ENCODE measurements at regions not wholly inside any gene's neighbourhood (a gene's known extent, or its start where the extent isn't known, plus 50 kb on each side); places are given as distances from the start of the nearest gene placed in this dataset.

DNA sequence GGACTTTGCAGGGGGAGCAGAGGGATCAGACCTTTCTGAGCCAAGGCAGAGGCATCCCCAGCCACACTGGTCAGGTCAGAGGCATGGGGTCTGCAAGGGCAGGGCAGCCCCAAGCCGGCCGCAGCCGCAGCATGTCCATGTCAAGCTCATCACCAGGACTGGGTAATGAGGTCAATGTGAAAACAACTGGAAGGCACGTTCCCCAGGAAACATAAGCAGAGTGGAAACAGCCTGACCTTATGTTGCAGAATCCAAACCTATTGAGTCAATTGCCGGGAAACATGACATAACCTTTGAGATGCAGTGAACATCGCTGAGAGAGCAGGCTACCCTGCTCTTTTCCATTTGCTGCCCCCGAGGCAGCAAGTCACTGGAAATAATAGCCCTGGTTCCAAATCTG lies 315.1 kb upstream of the IGF1R start:
- ATAC-seq (no peak), DNase-seq (ENCODE audit: extremely low read depth in 1 of 4, low spot score in 3 of 4) (no peak), FAIRE-seq (no peak)
- H3K4me3 ChIP-seq: no peak overlapping the region
- H3K27ac ChIP-seq (ENCODE audit: extremely low read depth, low read depth, low read length): no peak overlapping the region
- in situ Hi-C loops (cut with MboI): no loop called here
- H3K27me3 ChIP-seq (ENCODE audit: control insufficient read depth in 2 of 2, insufficient read depth in 2 of 2, low read length in 2 of 2): peaks cover 0 to 15% of the 10 kb centered on the region in 2 experiments; a peak in 2 of 5 replicates
- intact Hi-C loops (cut with micrococcal nuclease): no loop called here
- no peaks in the 10 kb centered on the region for H3K4me1 ChIP-seq (replicated peaks in 1 of 2; ENCODE audit: control insufficient read depth in 2 of 2, insufficient read depth in 2 of 2, low read length in 2 of 2)
- POLR2A ChIA-PET: no interaction called here
- H4K20me1 ChIP-seq (replicated peaks; ENCODE audit: control insufficient read depth, insufficient read depth, low read length): no peaks in the 10 kb centered on the region; the same call in 1 of the 2 replicates
- no TSS peak for BruUV-seq (replicated peaks)
- H3K9me1 ChIP-seq (ENCODE audit: control insufficient read depth, insufficient read depth, low read length): no peaks in the 10 kb centered on the region
- H3K9me3 ChIP-seq (replicated peaks; ENCODE audit: control insufficient read depth, insufficient read depth, low read depth, low read length): no peaks in the 10 kb centered on the region
- CTCF ChIA-PET (ENCODE audit: low intra/inter-chr PET ratio): no interaction called here
- H3K4me2 ChIP-seq (ENCODE audit: insufficient read depth, low read length): no peak overlapping the region
- H3K79me2 ChIP-seq (ENCODE audit: control insufficient read depth, insufficient read depth, low read length): no peaks in the 10 kb centered on the region
- H3K9ac ChIP-seq (ENCODE audit: insufficient read depth in 1 of 2, low read depth in 2 of 2, low read length in 2 of 2): no peak overlapping the region
- 0% methylated on average over 7 of the region's 7 CpGs for WGBS (ENCODE audit: insufficient coverage, low coverage, missing lambda C conversion rate)
- TF ChIP-seq MIER1 (IDR thresholded peaks at IDR 0.05; ENCODE audit: low read depth): no peak
- TF ChIP-seq NFIC (IDR thresholded peaks at IDR 0.05): no peak
- TF ChIP-seq, protein P1, sequence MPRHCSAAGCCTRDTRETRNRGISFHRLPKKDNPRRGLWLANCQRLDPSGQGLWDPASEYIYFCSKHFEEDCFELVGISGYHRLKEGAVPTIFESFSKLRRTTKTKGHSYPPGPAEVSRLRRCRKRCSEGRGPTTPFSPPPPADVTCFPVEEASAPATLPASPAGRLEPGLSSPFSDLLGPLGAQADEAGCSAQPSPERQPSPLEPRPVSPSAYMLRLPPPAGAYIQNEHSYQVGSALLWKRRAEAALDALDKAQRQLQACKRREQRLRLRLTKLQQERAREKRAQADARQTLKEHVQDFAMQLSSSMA (CRISPR knock-in tag; IDR thresholded peaks at IDR 0.05): no peak
- H3K36me3 ChIP-seq (ENCODE audit: control insufficient read depth, insufficient read depth, low read length): no peaks in the 10 kb centered on the region
- H2AFZ ChIP-seq (ENCODE audit: low read depth, low read length): no peak overlapping the region

DNA sequence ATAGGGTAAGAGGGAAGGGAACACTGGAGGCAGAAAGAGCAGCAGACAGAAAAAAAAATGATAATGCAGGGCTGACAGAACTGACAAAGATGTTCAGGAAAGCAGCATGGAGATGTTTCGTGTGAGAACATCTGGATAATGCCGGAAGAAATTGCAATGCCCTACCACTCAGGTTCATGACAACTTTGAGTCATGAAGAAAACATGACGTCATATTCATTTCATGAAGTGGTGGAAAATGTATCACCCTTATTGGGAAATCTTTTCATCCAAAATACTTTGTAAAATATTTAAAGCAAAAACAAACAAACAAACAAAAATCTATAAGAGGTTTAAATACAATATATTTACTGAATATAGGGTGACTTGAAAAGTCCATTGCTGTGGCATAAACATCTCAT lies 305.4 kb upstream of the IGF1R start:
- 0% methylated on average over 3 of the region's 3 CpGs for WGBS (ENCODE audit: insufficient coverage, low coverage, missing lambda C conversion rate)
- Histone ChIP-seq H3K4me1 (replicated peaks in 1 of 2; ENCODE audit: control insufficient read depth in 2 of 2, insufficient read depth in 2 of 2, low read length in 2 of 2) (no peaks in the 10 kb centered on the region), H3K9ac (ENCODE audit: insufficient read depth in 1 of 2, low read depth in 2 of 2, low read length in 2 of 2) (no peak overlapping the region), H3K27me3 (ENCODE audit: control insufficient read depth in 2 of 2, insufficient read depth in 2 of 2, low read length in 2 of 2) (peaks cover 0 to 5% of the 10 kb centered on the region in 2 experiments; a peak in 1 of 5 replicates), H3K4me2 (ENCODE audit: insufficient read depth, low read length) (no peak overlapping the region), H2AFZ (ENCODE audit: low read depth, low read length) (no peak overlapping the region), H3K9me3 (replicated peaks; ENCODE audit: control insufficient read depth, insufficient read depth, low read depth, low read length) (no peaks in the 10 kb centered on the region), H3K79me2 (ENCODE audit: control insufficient read depth, insufficient read depth, low read length) (no peaks in the 10 kb centered on the region), H3K4me3 (no peak overlapping the region), H3K9me1 (ENCODE audit: control insufficient read depth, insufficient read depth, low read length) (no peaks in the 10 kb centered on the region), H4K20me1 (replicated peaks; ENCODE audit: control insufficient read depth, insufficient read depth, low read length) (no peaks in the 10 kb centered on the region), H3K36me3 (ENCODE audit: control insufficient read depth, insufficient read depth, low read length) (no peaks in the 10 kb centered on the region), H3K27ac (ENCODE audit: extremely low read depth, low read depth, low read length) (no peak overlapping the region)
- ChIA-PET POLR2A (interaction anchor here (0.6 kb wide), 1 partner anchor 21 kb away, joined by 4 read pairs; no protein-coding TSS in a partner anchor), CTCF (ENCODE audit: low intra/inter-chr PET ratio) (no interaction called here)
- DNase-seq (ENCODE audit: extremely low read depth in 1 of 4, low spot score in 3 of 4) (no peak), ATAC-seq (no peak), FAIRE-seq (no peak)
- in situ Hi-C loops (cut with MboI): no loop called here
- TF ChIP-seq ATF7 (IDR thresholded peaks at IDR 0.05) (peak; percentile 38; the same call in 1 of the 2 replicates), HNRNPH1 (optimal IDR thresholded peaks at IDR 0.05; ENCODE audit: low read depth, low read length) (no peak), BDP1 (IDR thresholded peaks at IDR 0.05; ENCODE audit: insufficient read depth, insufficient read length) (no peak), CHCHD3 (CRISPR knock-in tag; IDR thresholded peaks at IDR 0.05) (no peak), JUND (IDR thresholded peaks at IDR 0.05; ENCODE audit: borderline replicate concordance, low read depth, low read length) (no peak), JUND (tag; IDR thresholded peaks at IDR 0.05; ENCODE audit: borderline replicate concordance, low read depth, low read length) (peak; percentile 49; the same call in 1 of the 3 replicates)
- TF ChIP-seq, protein P2, sequence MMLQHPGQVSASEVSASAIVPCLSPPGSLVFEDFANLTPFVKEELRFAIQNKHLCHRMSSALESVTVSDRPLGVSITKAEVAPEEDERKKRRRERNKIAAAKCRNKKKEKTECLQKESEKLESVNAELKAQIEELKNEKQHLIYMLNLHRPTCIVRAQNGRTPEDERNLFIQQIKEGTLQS (IDR thresholded peaks at IDR 0.05): peak; percentile 74
- TF ChIP-seq, protein P2 (CRISPR knock-in tag; conservative IDR thresholded peaks at IDR 0.05): no peak
- TF ChIP-seq, protein P3, sequence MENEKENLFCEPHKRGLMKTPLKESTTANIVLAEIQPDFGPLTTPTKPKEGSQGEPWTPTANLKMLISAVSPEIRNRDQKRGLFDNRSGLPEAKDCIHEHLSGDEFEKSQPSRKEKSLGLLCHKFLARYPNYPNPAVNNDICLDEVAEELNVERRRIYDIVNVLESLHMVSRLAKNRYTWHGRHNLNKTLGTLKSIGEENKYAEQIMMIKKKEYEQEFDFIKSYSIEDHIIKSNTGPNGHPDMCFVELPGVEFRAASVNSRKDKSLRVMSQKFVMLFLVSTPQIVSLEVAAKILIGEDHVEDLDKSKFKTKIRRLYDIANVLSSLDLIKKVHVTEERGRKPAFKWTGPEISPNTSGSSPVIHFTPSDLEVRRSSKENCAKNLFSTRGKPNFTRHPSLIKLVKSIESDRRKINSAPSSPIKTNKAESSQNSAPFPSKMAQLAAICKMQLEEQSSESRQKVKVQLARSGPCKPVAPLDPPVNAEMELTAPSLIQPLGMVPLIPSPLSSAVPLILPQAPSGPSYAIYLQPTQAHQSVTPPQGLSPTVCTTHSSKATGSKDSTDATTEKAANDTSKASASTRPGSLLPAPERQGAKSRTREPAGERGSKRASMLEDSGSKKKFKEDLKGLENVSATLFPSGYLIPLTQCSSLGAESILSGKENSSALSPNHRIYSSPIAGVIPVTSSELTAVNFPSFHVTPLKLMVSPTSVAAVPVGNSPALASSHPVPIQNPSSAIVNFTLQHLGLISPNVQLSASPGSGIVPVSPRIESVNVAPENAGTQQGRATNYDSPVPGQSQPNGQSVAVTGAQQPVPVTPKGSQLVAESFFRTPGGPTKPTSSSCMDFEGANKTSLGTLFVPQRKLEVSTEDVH (IDR thresholded peaks at IDR 0.05; ENCODE audit: low read depth, partially characterized antibody): no peak
- no TSS peak for BruUV-seq (replicated peaks)
- intact Hi-C loops (cut with micrococcal nuclease): no loop called here
